ENCODE measurements at regions not wholly inside any gene's neighbourhood (a gene's known extent, or its start where the extent isn't known, plus 50 kb on each side); places are given as distances from the start of the nearest gene placed in this dataset.
A peak's percentile ranks its signal among the peaks of the same experiment; 100 is the strongest.

GRCh38 chr11:28729339-28729738, 621.2 kb downstream of the METTL15 start:
- DNase-seq, result no peak

GRCh38 chr11:28728666-28729065, 620.5 kb downstream of the METTL15 start:
- no peak for DNase-seq

GRCh38 chr11:28727254-28727653, 619.1 kb downstream of the METTL15 start:
- DNase-seq, result peak; percentile 18

GRCh38 chr11:28726432-28726831, 618.2 kb downstream of the METTL15 start:
- DNase-seq, result no peak

GRCh38 chr11:28715726-28716125, 607.5 kb downstream of the METTL15 start:
- DNase-seq, result no peak

GRCh38 chr11:28713850-28714249, 605.7 kb downstream of the METTL15 start:
- DNase-seq, result no peak

- no peak for DNase-seq
Observed at GRCh38 chr11:28708075-28708474, 599.9 kb downstream of the METTL15 start.

GRCh38 chr11:28704801-28705200, 596.6 kb downstream of the METTL15 start:
- DNase-seq, result no peak

- no peak for DNase-seq
Observed at GRCh38 chr11:28703371-28703770, 595.2 kb downstream of the METTL15 start.

- no peak for DNase-seq
Observed at GRCh38 chr11:28702871-28703270, 594.7 kb downstream of the METTL15 start.

GRCh38 chr11:28702450-28702790, 594.2 kb downstream of the METTL15 start:
- DNase-seq, result no peak

- no peak for DNase-seq
Observed at GRCh38 chr11:28701760-28702449, 593.7 kb downstream of the METTL15 start.

- DNase-seq, result no peak
Observed at GRCh38 chr11:28699701-28700100, 591.5 kb downstream of the METTL15 start.

- DNase-seq, result peak; percentile 44
Observed at GRCh38 chr11:28697920-28698827, 590.0 kb downstream of the METTL15 start.

- no peak for DNase-seq
Observed at GRCh38 chr11:28696591-28696990, 588.4 kb downstream of the METTL15 start.

GRCh38 chr11:28690746-28691145, 582.6 kb downstream of the METTL15 start:
- DNase-seq, result peak; percentile 80

- DNase-seq, result no peak
Observed at GRCh38 chr11:28684011-28684586, 575.9 kb downstream of the METTL15 start.

GRCh38 chr11:28679795-28680468, 571.7 kb downstream of the METTL15 start:
- peak; percentile 64 for DNase-seq

- no peak for DNase-seq
Observed at GRCh38 chr11:28677721-28678120, 569.5 kb downstream of the METTL15 start.

GRCh38 chr11:28675183-28675582, 567.0 kb downstream of the METTL15 start:
- peak; percentile 39 for DNase-seq

GRCh38 chr11:28674433-28675103, 566.4 kb downstream of the METTL15 start:
- DNase-seq, result peak; percentile 98

- peak; percentile 73 for DNase-seq
Observed at GRCh38 chr11:28673691-28674432, 565.7 kb downstream of the METTL15 start.
